ENCODE measurements at regions not wholly inside any gene's neighbourhood (a gene's known extent, or its start where the extent isn't known, plus 50 kb on each side); places are given as distances from the start of the nearest gene placed in this dataset.

DNA sequence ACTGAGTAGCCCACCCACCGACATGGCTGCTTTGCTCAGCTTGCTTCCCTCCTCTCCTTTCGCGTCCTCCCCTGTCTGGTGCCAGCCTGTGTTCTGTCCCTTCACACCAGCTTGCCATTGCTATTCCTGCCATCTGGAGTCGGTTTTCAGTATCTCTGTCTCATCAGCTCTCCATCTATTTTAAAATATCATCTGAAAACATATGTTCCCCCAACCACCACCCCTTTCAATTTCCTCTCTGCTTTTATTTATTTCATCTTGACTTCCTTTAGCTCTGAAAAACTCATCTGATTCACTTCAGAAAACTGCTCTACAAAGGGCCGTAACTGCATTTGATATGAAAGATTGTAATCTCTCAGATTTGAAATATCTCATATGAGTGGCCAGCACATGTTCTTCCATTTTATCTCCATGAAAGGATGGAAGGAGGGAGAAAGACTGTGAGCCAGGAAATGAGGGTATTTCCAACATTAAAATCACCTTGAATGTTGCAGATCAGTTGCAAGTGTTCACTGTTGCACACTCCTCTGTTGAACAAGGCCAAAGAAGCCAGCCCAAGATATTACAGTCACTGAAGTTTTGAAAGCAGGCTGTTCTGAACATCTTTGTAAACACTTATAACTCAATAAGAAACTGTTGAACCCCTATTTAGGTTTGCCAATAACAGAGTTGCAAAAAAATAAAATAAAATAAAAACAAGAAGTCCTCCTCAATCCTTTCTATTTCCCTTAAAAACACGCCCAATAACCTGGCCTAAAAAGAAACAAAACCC, 202.4 kb upstream of the NEBL start:
- no peaks in the 10 kb centered on the region for H3K27me3 ChIP-seq (ENCODE audit: control insufficient read depth, insufficient read depth, low read length)

DNA sequence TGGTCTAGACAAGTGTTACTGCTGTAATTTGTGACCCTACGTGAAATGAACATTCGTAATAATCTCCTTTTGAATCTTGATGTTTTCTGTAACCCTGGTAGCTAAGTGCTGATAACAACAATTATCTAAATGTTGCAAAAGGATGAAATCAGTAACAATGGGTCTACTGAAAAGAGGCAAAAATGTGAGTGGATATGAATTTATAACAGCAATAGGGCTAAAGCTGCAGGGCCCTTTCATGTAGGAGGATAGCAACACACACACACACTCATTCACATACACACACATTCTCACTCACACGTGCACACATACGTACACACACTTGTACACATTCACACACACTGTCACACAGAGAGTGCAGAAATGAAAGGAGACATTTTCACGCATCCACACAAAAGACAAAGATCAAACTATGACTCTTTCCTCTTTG, 200.8 kb upstream of the NEBL start:
- Histone ChIP-seq H3K27me3 (ENCODE audit: control insufficient read depth, insufficient read depth, low read length) (no peaks in the 10 kb centered on the region), H3K36me3 (ENCODE audit: control insufficient read depth, low read depth, low read length) (no peaks in the 10 kb centered on the region), H3K4me1 (ENCODE audit: control insufficient read depth, low read depth, low read length) (no peaks in the 10 kb centered on the region), H3K27ac (ENCODE audit: low read length) (no peak overlapping the region), H3K9me3 (ENCODE audit: control insufficient read depth, low read depth, low read length) (no peaks in the 10 kb centered on the region), H3K4me3 (ENCODE audit: low read length) (no peak overlapping the region), H3K9ac (ENCODE audit: low read length) (no peak overlapping the region)

More for the DNA sequence above, 202.4 kb upstream of the NEBL start:
- Histone ChIP-seq H3K4me3 (ENCODE audit: low read length) (no peak overlapping the region), H3K27ac (ENCODE audit: low read length) (no peak overlapping the region), H3K9ac (ENCODE audit: low read length) (no peak overlapping the region), H3K4me1 (ENCODE audit: control insufficient read depth, low read depth, low read length) (no peaks in the 10 kb centered on the region), H3K36me3 (ENCODE audit: control insufficient read depth, low read depth, low read length) (no peaks in the 10 kb centered on the region), H3K9me3 (ENCODE audit: control insufficient read depth, low read depth, low read length) (no peaks in the 10 kb centered on the region)

DNA sequence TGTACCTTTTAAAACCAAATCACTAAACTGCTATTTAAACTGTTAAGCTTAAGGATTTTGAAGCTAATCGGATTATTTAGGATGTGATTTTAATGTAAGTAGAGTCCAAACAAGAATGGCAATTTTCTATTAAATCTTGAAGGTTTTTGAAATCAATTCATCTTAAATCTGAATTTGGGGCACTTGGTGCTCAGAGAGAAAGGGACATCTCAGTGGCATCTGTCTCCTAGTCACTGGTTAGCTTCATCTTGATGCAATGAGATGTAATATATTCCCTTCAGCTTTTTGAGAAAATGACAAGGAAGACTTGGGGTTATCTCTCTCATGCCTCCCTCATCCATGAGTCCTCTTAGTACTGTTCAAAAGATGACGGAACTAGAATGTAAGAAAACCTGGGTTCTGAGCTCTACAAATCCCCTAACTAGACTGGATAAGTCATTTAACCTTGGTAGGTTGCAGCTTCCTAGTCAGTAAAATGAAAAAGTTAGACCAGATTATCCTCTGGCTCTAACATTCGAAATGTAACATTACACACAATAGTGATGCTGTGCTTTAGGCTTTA, 198.5 kb upstream of the NEBL start:
- H3K9ac ChIP-seq (ENCODE audit: low read length) = no peak overlapping the region
- H3K4me1 ChIP-seq (ENCODE audit: control insufficient read depth, low read depth, low read length) = no peaks in the 10 kb centered on the region
- no peaks in the 10 kb centered on the region for H3K36me3 ChIP-seq (ENCODE audit: control insufficient read depth, low read depth, low read length)
- H3K27me3 ChIP-seq (ENCODE audit: control insufficient read depth, insufficient read depth, low read length) = no peaks in the 10 kb centered on the region
- no peak overlapping the region for H3K27ac ChIP-seq (ENCODE audit: low read length)
- H3K9me3 ChIP-seq (ENCODE audit: control insufficient read depth, low read depth, low read length) = no peaks in the 10 kb centered on the region
- no peak overlapping the region for H3K4me3 ChIP-seq (ENCODE audit: low read length)

DNA sequence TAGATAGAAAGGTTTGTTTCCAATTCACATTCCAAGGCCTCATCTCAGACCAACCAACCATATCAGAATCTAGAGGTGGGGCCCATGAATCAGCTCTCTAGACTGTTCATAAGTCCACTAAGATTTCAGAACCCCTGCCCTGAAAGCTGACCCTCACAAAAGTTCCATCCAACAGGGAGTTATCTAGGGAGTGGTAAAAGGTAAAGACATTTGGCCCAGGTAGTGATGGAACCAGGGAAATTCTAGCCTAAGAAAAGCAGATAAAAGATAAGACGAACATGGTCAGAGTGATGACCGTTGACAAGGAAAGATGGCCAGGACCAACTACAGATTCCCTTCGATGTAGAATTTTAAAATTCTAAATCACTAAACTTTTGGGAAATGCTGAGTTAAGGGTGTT, 198.0 kb upstream of the NEBL start:
- H3K27me3 ChIP-seq (ENCODE audit: control insufficient read depth, insufficient read depth, low read length) = no peaks in the 10 kb centered on the region
- no peak overlapping the region for H3K9ac ChIP-seq (ENCODE audit: low read length)
- H3K4me3 ChIP-seq (ENCODE audit: low read length) = no peak overlapping the region
- no peaks in the 10 kb centered on the region for H3K9me3 ChIP-seq (ENCODE audit: control insufficient read depth, low read depth, low read length)
- no peaks in the 10 kb centered on the region for H3K36me3 ChIP-seq (ENCODE audit: control insufficient read depth, low read depth, low read length)
- no peak overlapping the region for H3K27ac ChIP-seq (ENCODE audit: low read length)
- H3K4me1 ChIP-seq (ENCODE audit: control insufficient read depth, low read depth, low read length) = no peaks in the 10 kb centered on the region

DNA sequence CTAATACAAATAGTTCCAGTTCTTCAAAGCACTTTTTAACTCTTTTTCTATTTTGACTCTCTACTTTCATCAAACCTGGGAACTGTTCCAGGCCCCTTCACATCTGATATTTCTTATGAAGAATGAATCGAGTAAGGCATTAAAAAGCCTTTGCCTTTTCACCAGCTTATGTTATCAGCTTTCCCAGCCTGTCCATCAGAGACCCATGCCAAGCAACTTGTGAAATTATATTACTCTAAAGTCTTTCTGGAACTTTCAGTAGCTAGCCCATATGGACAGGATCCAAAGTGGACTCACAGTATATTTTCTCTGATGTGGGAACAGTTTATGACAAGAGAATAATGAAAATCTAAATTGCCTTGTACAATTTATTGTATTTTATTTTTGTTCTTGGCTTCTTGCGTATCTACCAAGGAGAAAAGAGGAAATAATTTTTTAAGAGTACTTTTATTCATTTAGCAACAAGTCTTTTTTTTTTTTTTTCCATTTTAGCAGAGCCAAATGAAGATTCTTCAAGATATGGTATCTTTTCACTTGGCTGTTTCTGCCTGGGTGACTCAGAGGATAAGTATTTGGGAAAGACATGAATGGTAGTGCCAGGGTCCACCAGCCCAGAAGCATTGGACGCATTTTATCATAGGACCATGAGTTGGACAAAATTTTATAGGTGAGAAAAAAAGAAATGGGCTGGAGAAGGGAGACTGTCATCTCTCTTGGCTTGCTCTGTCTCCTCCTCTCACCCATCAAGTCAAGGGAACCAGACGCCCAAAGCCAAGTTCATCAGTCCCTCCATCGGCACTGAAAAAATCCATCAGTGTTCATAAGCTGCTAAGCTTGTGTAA, 195.8 kb upstream of the NEBL start:
- no peak overlapping the region for H3K9ac ChIP-seq (ENCODE audit: low read length)
- H3K36me3 ChIP-seq (ENCODE audit: control insufficient read depth, low read depth, low read length) = no peaks in the 10 kb centered on the region
- H3K4me1 ChIP-seq (ENCODE audit: control insufficient read depth, low read depth, low read length) = no peaks in the 10 kb centered on the region
- no peaks in the 10 kb centered on the region for H3K27me3 ChIP-seq (ENCODE audit: control insufficient read depth, insufficient read depth, low read length)
- no peak overlapping the region for H3K4me3 ChIP-seq (ENCODE audit: low read length)
- no peak overlapping the region for H3K27ac ChIP-seq (ENCODE audit: low read length)
- no peaks in the 10 kb centered on the region for H3K9me3 ChIP-seq (ENCODE audit: control insufficient read depth, low read depth, low read length)

DNA sequence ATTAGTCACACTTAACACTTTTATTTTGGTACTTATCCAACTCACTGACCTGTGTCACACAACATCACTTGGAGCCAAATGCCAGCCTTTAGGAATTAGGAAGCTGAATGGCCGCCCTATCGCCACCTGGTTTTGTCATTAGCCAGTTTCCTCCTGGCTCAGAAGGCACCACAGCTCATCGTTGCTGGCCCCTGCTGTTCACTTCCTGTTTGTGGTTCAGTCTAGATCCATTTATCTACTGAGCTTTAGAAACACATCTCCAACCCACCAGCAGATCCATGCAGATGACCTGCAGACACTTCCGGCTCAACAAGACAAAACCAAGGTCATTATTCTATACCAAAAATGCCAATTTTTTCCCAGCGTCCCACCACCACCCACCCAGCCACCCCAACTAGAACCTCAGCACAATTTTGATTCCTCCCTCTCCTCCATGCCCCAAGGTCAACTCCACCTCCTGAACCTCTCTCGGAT, 193.5 kb upstream of the NEBL start:
- Histone ChIP-seq H3K9ac (ENCODE audit: low read length) (no peak overlapping the region), H3K4me1 (ENCODE audit: control insufficient read depth, low read depth, low read length) (no peaks in the 10 kb centered on the region), H3K27me3 (ENCODE audit: control insufficient read depth, insufficient read depth, low read length) (no peaks in the 10 kb centered on the region), H3K36me3 (ENCODE audit: control insufficient read depth, low read depth, low read length) (no peaks in the 10 kb centered on the region), H3K27ac (ENCODE audit: low read length) (no peak overlapping the region), H3K4me3 (ENCODE audit: low read length) (no peak overlapping the region), H3K9me3 (ENCODE audit: control insufficient read depth, low read depth, low read length) (no peaks in the 10 kb centered on the region)

DNA sequence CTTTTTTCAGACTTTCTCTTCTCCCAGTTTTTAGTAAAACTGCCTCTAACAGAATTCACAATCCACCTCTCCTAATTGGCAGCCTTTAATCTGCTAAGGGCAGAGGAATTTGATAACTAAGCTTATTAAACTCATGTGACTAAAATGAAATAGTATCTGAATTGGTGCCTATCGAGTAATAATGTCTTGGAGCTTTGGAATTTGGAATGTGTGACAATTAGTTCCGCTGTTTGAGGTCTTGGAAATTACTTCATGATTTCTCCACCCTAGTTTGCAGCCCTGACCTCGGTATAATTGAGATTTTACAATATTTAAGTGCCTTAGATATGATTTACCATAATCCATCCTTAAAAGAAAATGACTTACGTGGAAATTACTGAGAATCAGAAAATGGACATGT, 190.4 kb upstream of the NEBL start:
- Histone ChIP-seq H3K27ac (ENCODE audit: low read length) (no peak overlapping the region), H3K27me3 (ENCODE audit: control insufficient read depth, insufficient read depth, low read length) (no peaks in the 10 kb centered on the region), H3K9me3 (ENCODE audit: control insufficient read depth, low read depth, low read length) (no peaks in the 10 kb centered on the region), H3K36me3 (ENCODE audit: control insufficient read depth, low read depth, low read length) (no peaks in the 10 kb centered on the region), H3K9ac (ENCODE audit: low read length) (no peak overlapping the region), H3K4me3 (ENCODE audit: low read length) (no peak overlapping the region), H3K4me1 (ENCODE audit: control insufficient read depth, low read depth, low read length) (no peaks in the 10 kb centered on the region)

DNA sequence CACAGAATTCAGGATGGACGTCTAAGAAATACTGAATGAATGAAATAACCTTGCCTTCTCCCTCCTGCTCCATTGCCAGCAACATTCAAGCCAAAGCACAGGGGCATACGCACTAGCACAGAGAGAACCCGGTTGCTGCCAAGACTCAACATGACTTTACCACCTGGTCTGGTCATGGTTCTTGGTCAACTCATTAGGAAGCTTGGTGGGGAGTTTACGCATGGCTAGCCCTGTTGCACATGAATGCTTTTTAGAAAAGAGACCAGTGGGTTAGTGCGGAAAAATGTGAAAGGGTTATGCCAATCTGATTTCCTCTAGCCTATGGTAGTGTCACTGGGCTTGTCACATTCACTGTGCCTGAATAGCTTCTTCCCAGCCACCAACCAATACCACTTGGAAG, 187.6 kb upstream of the NEBL start:
- Histone ChIP-seq H3K27ac (ENCODE audit: low read length) (no peak overlapping the region), H3K4me1 (ENCODE audit: control insufficient read depth, low read depth, low read length) (no peaks in the 10 kb centered on the region), H3K27me3 (ENCODE audit: control insufficient read depth, insufficient read depth, low read length) (no peaks in the 10 kb centered on the region), H3K9me3 (ENCODE audit: control insufficient read depth, low read depth, low read length) (no peaks in the 10 kb centered on the region), H3K4me3 (ENCODE audit: low read length) (no peak overlapping the region), H3K9ac (ENCODE audit: low read length) (no peak overlapping the region), H3K36me3 (ENCODE audit: control insufficient read depth, low read depth, low read length) (no peaks in the 10 kb centered on the region)

DNA sequence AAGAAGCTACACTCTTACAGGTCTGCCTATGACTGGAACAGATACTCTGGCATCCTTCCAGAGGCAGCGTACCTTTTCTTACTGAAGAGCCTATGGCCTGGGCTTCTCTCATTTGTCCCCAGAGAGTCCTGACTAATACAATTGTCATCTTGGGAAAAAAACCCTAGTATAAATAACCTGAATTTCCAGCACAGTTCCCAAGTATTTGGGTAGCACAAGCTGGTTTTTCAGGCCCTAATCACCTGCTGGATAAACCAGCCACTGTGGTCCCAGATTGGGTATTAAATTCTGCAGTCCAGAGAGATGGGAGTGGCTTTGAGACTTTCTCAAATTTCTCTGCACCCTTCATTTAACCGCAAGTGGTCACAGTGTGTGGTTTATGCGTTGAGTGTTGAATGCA, 186.8 kb upstream of the NEBL start:
- no peak overlapping the region for H3K9ac ChIP-seq (ENCODE audit: low read length)
- peaks cover 8% of the 10 kb centered on the region for H3K27me3 ChIP-seq (ENCODE audit: control insufficient read depth, insufficient read depth, low read length)
- H3K4me1 ChIP-seq (ENCODE audit: control insufficient read depth, low read depth, low read length) = peaks cover 1% of the 10 kb centered on the region
- H3K9me3 ChIP-seq (ENCODE audit: control insufficient read depth, low read depth, low read length) = no peaks in the 10 kb centered on the region
- H3K4me3 ChIP-seq (ENCODE audit: low read length) = no peak overlapping the region
- H3K27ac ChIP-seq (ENCODE audit: low read length) = no peak overlapping the region
- no peaks in the 10 kb centered on the region for H3K36me3 ChIP-seq (ENCODE audit: control insufficient read depth, low read depth, low read length)

DNA sequence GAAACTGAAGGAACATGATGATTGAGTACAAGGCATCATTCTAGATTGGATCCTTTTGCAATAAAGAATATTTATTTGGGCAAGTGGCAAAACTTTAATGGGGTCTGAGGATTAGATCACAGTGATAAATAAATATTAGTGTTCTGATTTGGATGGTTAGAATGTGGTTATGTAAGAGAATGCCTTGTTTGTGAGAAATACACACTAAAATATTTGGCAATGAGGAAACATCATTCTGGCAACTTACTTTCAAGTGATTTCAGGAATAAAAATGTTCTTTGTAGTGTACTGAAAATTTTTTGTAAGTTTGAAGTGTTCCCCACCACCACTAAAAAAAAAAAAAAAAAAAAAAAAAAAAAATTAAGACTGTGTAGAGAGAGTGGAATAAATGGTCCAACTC, 185.1 kb upstream of the NEBL start:
- Histone ChIP-seq H3K9ac (ENCODE audit: low read length) (no peak overlapping the region), H3K4me1 (ENCODE audit: control insufficient read depth, low read depth, low read length) (peaks cover 2% of the 10 kb centered on the region), H3K36me3 (ENCODE audit: control insufficient read depth, low read depth, low read length) (no peaks in the 10 kb centered on the region), H3K4me3 (ENCODE audit: low read length) (no peak overlapping the region), H3K27me3 (ENCODE audit: control insufficient read depth, insufficient read depth, low read length) (peaks cover 9% of the 10 kb centered on the region), H3K27ac (ENCODE audit: low read length) (no peak overlapping the region), H3K9me3 (ENCODE audit: control insufficient read depth, low read depth, low read length) (no peaks in the 10 kb centered on the region)

DNA sequence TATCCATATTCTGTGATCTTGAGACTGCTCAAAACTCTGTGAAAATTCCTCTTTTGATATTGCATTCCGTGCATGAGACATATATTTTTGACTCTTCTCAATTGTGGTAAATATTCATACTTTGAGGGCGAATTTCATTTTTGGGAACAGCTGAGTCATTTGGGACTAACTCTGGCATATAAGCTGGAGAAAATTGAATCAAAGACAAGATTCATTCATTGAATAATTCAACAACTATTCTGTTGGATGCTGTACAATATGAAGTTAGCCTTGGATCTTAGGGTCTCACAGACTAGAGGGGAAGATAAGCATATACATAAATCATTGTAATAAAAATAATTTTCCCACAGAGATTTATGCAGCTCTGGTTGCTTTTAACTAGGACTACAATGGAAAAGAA, 183.2 kb upstream of the NEBL start:
- no peak overlapping the region for H3K4me3 ChIP-seq (ENCODE audit: low read length)
- no peaks in the 10 kb centered on the region for H3K36me3 ChIP-seq (ENCODE audit: control insufficient read depth, low read depth, low read length)
- peaks cover 9% of the 10 kb centered on the region for H3K27me3 ChIP-seq (ENCODE audit: control insufficient read depth, insufficient read depth, low read length)
- no peak overlapping the region for H3K9ac ChIP-seq (ENCODE audit: low read length)
- H3K4me1 ChIP-seq (ENCODE audit: control insufficient read depth, low read depth, low read length) = peaks cover 2% of the 10 kb centered on the region
- no peak overlapping the region for H3K27ac ChIP-seq (ENCODE audit: low read length)
- H3K9me3 ChIP-seq (ENCODE audit: control insufficient read depth, low read depth, low read length) = no peaks in the 10 kb centered on the region
